Brain microvascular endothelial cell (primary cell): ENCODE measurements at regions not wholly inside any gene's neighbourhood (a gene's known extent, or its start where the extent isn't known, plus 50 kb on each side); places are given as distances from the start of the nearest gene placed in this dataset.

Experiments used
- DNase-seq: peaks from one replicate; pipeline ENCODE4 v3.0.0-alpha.2; 2020
- H3K27ac ChIP-seq: fragments of 250-450 bp; sonication (Bioruptor Pico); 2 replicates; pipeline ENCODE4 v1.5.1; 2020; ENCODE audit warnings: mild to moderate bottlenecking, moderate library complexity
- H3K27me3 ChIP-seq: fragments of 250-450 bp; sonication (Bioruptor Pico); replicated peaks from 2 replicates; pipeline ENCODE4 v1.5.1; 2020; ENCODE audit warnings: mild to moderate bottlenecking
- H3K36me3 ChIP-seq: fragments of 250-450 bp; sonication (Bioruptor Pico); replicated peaks from 2 replicates; pipeline ENCODE4 v1.5.1; 2020; ENCODE audit warnings: mild to moderate bottlenecking
- H3K4me3 ChIP-seq: 2 replicates; pipeline ENCODE4 v1.5.1; 2011; ENCODE audit warnings: low read depth, mild to moderate bottlenecking, control low read depth, low read length, moderate library complexity
- CTCF ChIP-seq: IDR thresholded peaks from 2 replicates; pipeline ENCODE4 v1.5.1; 2011; ENCODE audit warnings: low read depth, mild to moderate bottlenecking, moderate library complexity, low read length, control low read depth, inconsistent platforms; ENCODE audit errors: missing control alignments
- in situ Hi-C: cut with HindIII; loops from 2 replicates; pipeline ENCODE4 v1.10.0; 2017; ENCODE audit warnings: low sequenced_read_pairs, low pct_ligation_motif_present

GRCh38 chr14:30305346-30305745 lies 253.6 kb upstream of the G2E3 start:
- no peak for TF ChIP-seq CTCF
- Histone ChIP-seq H3K27me3 (no peaks in the 10 kb centered on the region), H3K36me3 (no peaks in the 10 kb centered on the region), H3K27ac (no peak overlapping the region), H3K4me3 (no peak overlapping the region)
- no peak for DNase-seq
- in situ Hi-C loops: no loop called here

GRCh38 chr14:30309405-30309804 lies 249.6 kb upstream of the G2E3 start:
- no peak overlapping the region for H3K27ac ChIP-seq
- in situ Hi-C loops: no loop called here
- no peaks in the 10 kb centered on the region for H3K27me3 ChIP-seq
- H3K36me3 ChIP-seq: no peaks in the 10 kb centered on the region
- no peak for TF ChIP-seq CTCF
- H3K4me3 ChIP-seq: no peak overlapping the region
- DNase-seq: no peak

GRCh38 chr14:30312214-30312613 lies 246.7 kb upstream of the G2E3 start:
- Histone ChIP-seq H3K27ac (no peak overlapping the region), H3K36me3 (no peaks in the 10 kb centered on the region), H3K4me3 (no peak overlapping the region), H3K27me3 (no peaks in the 10 kb centered on the region)
- in situ Hi-C loops: no loop called here
- no peak for TF ChIP-seq CTCF
- DNase-seq: no peak

GRCh38 chr14:30317729-30318128 lies 241.2 kb upstream of the G2E3 start:
- Histone ChIP-seq H3K4me3 (no peak overlapping the region), H3K27me3 (no peaks in the 10 kb centered on the region), H3K27ac (no peak overlapping the region), H3K36me3 (no peaks in the 10 kb centered on the region)
- no peak for DNase-seq
- no peak for TF ChIP-seq CTCF
- in situ Hi-C loops: no loop called here

GRCh38 chr14:30322819-30323218 lies 236.1 kb upstream of the G2E3 start:
- H3K27me3 ChIP-seq: no peaks in the 10 kb centered on the region
- H3K27ac ChIP-seq: no peak overlapping the region
- H3K36me3 ChIP-seq: no peaks in the 10 kb centered on the region
- no peak for DNase-seq
- TF ChIP-seq CTCF: no peak
- in situ Hi-C loops: no loop called here
- H3K4me3 ChIP-seq: no peak overlapping the region

- no peak overlapping the region for H3K4me3 ChIP-seq
- no peak for DNase-seq
- H3K27ac ChIP-seq: no peak overlapping the region
- H3K36me3 ChIP-seq: no peaks in the 10 kb centered on the region
- no peaks in the 10 kb centered on the region for H3K27me3 ChIP-seq
- no peak for TF ChIP-seq CTCF
- in situ Hi-C loops: no loop called here
Measured at GRCh38 chr14:30330033-30330432, 228.9 kb upstream of the G2E3 start.
